Erythroblast (primary cell): ENCODE measurements at regions not wholly inside any gene's neighbourhood (a gene's known extent, or its start where the extent isn't known, plus 50 kb on each side); places are given as distances from the start of the nearest gene placed in this dataset.

Experiments used
- GATA1 ChIP-seq: IDR thresholded peaks from 2 replicates; pipeline ENCODE4 v1.6.1; 2011; ENCODE audit warnings: low read depth, mild to moderate bottlenecking, control low read depth, low read length, moderate library complexity
- POLR2A ChIP-seq: IDR thresholded peaks from 2 replicates; pipeline ENCODE4 v1.6.1; 2011; ENCODE audit warnings: mild to moderate bottlenecking, low read length

- TF ChIP-seq POLR2A (no peak), GATA1 (no peak)
Measured at GRCh38 chr19:28541029-28541428, 671.9 kb downstream of the UQCRFS1 start.
